GM19328 (cell line): ENCODE measurements at regions not wholly inside any gene's neighbourhood (a gene's known extent, or its start where the extent isn't known, plus 50 kb on each side); places are given as distances from the start of the nearest gene placed in this dataset.

Experiments
- ATAC-seq: cut with Tn5 transposase; IDR thresholded peaks from one replicate; pipeline ENCODE4 v1.9.1; 2021; ENCODE audit warnings: mild to moderate bottlenecking, moderate library complexity; ENCODE audit not compliant: unreplicated experiment

- ATAC-seq, result no peak
Measured at GRCh38 chr1:244218220-244218619, 167.1 kb downstream of the ZBTB18 start.

- ATAC-seq, result no peak
Measured at GRCh38 chr1:244219149-244219548, 168.1 kb downstream of the ZBTB18 start.

GRCh38 chr1:244219802-244220201 lies 168.7 kb downstream of the ZBTB18 start:
- no peak for ATAC-seq

- ATAC-seq, result no peak
Measured at GRCh38 chr1:244220410-244220809, 169.3 kb downstream of the ZBTB18 start.

GRCh38 chr1:244221991-244222390 lies 170.9 kb downstream of the ZBTB18 start:
- ATAC-seq, result no peak

- ATAC-seq, result no peak
Measured at GRCh38 chr1:244224487-244225430, 173.7 kb downstream of the ZBTB18 start.

GRCh38 chr1:244226435-244226834 lies 175.4 kb downstream of the ZBTB18 start:
- no peak for ATAC-seq

GRCh38 chr1:244230470-244230869 lies 179.4 kb downstream of the ZBTB18 start:
- ATAC-seq, result no peak

- no peak for ATAC-seq
Measured at GRCh38 chr1:244231193-244231571, 180.1 kb downstream of the ZBTB18 start.

- ATAC-seq, result no peak
Measured at GRCh38 chr1:244231572-244232315, 180.7 kb downstream of the ZBTB18 start.

GRCh38 chr1:244234009-244234643 lies 183.0 kb downstream of the ZBTB18 start:
- no peak for ATAC-seq

GRCh38 chr1:244235157-244235556 lies 184.1 kb downstream of the ZBTB18 start:
- ATAC-seq, result no peak

GRCh38 chr1:244236101-244236500 lies 185.0 kb downstream of the ZBTB18 start:
- no peak for ATAC-seq

- no peak for ATAC-seq
Measured at GRCh38 chr1:244236721-244237120, 185.6 kb downstream of the ZBTB18 start.

- ATAC-seq, result no peak
Measured at GRCh38 chr1:244237445-244237844, 186.4 kb downstream of the ZBTB18 start.

GRCh38 chr1:244239261-244239770 lies 188.2 kb downstream of the ZBTB18 start:
- ATAC-seq, result peak; percentile 39

- ATAC-seq, result no peak
Measured at GRCh38 chr1:244241438-244241837, 190.4 kb downstream of the ZBTB18 start.

GRCh38 chr1:244242446-244242845 lies 191.4 kb downstream of the ZBTB18 start:
- ATAC-seq, result no peak

- no peak for ATAC-seq
Measured at GRCh38 chr1:244246334-244246733, 195.3 kb downstream of the ZBTB18 start.

- ATAC-seq, result no peak
Measured at GRCh38 chr1:244248426-244248825, 197.3 kb downstream of the ZBTB18 start.

- no peak for ATAC-seq
Measured at GRCh38 chr1:244252211-244252610, 199.5 kb downstream of the ADSS2 start.
